NCI-H1105 treated with DMSO at 0.1 percent for 48 hours (cell line): ENCODE measurements at regions not wholly inside any gene's neighbourhood (a gene's known extent, or its start where the extent isn't known, plus 50 kb on each side); places are given as distances from the start of the nearest gene placed in this dataset.
"Not testable (repeated sequence)": the region's sequence is repeated elsewhere in the genome, so short reads cannot be mapped to it uniquely, and the experiment has no call there.

ENCODE experiments used
- DNase-seq: peaks from one replicate; lab custom pipeline; 2025; lab: John Stamatoyannopoulos, UW

GRCh38 chr1:191002768-191003167 lies 525.1 kb upstream of the BRINP3 start:
- DNase-seq = no peak

DNA sequence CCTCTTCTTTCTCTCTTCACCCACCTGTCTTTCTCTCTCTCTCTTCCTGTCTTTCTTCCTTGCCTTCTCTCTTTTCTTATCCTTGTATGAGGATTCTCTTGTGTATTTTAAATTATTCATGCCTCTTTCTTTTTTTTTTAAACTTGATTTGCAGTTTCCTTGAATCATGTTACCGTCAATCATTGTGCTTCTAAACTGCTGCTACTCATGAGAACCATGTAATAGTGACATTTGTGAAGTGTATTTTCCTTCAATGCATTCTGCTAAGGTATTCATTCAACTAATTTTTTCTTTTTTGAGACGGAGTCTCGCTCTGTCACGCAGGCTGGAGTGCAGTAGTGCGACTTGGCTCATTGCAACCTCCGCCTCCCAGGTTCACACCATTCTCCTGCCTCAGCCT lies 539.1 kb upstream of the BRINP3 start:
- DNase-seq = no peak

DNA sequence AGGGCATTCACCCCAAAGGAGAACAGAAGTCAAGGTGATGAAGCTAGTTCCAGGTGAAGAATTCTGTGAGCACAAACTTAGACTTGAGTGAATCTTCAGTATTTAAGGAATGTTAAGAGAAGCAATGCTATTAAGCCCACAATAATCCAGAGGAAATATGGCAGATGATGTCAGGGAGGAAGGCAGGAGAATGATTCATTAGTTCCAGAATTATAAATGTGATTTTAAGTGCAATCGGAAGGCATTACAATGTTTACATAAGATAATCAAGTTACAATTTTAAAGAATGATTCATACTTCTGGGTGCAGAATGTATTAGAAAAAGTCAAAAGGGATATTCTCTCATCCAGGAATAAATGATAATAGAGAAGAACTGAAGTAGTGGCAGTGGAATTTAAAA lies 545.2 kb upstream of the BRINP3 start:
- no peak for DNase-seq

- DNase-seq = no peak
These were observed 548.4 kb upstream of the BRINP3 start for GRCh38 chr1:191025896-191026642.

DNA sequence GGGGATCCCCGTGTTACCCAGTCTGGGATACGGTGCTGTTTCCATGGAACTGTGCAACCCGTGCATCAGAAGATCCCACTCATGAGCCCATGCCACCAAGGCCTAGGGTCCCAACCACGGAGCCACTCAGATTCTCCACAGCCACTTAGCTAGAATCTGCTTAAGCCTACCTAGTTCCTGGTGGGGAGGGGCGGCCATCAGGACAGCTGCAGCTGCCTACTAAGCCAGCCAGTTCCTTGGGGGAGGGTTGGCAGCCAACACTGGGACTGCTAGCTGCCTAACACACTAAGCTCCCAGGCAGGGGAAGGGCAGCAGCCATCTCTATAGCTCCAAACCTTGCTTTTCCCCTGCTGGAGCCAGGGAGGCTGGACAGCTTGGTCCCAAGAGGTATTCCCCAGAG lies 549.2 kb upstream of the BRINP3 start:
- DNase-seq = no peak

DNA sequence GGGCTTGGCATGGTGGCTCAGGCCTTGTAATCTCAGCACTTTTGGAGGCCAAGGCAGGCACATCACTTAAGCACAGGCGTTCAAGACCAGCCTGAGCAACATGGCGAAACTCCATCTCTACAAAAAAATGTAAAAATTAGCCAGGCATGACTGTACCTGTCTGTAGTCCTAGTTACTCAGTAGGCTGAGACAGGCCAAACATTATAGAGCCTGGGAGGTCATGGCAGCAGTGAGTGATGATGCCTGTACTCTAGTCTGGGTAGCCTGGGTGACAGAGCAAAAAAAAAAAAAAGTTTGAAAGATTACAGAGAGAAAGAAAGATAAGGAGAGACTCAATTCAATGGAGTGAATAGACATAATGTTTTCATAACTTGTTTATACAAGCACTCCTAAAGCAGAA lies 556.5 kb upstream of the BRINP3 start:
- DNase-seq = no peak

GRCh38 chr1:191043066-191043465 lies 565.4 kb upstream of the BRINP3 start:
- no peak for DNase-seq

- no peak for DNase-seq
These were observed 572.1 kb upstream of the BRINP3 start for GRCh38 chr1:191049781-191050180.

DNA sequence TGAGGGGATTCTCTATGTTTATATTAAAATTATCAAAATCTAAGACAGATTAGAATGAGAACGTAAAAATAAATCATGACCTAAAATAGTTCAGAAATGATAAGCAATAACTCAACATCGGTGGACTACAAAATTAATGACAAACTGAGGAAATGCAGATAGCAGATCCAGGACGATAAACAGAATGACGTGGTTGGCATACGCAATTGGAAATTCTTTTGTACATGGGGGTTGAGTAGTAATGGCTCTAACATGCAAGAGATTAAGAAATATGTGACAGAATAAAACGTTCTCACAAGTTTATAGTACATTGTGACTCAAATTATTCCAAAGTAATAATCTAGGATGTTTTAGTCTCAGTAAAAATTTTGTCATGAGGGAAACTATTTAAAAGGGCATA lies 575.2 kb upstream of the BRINP3 start:
- DNase-seq = no peak

DNA sequence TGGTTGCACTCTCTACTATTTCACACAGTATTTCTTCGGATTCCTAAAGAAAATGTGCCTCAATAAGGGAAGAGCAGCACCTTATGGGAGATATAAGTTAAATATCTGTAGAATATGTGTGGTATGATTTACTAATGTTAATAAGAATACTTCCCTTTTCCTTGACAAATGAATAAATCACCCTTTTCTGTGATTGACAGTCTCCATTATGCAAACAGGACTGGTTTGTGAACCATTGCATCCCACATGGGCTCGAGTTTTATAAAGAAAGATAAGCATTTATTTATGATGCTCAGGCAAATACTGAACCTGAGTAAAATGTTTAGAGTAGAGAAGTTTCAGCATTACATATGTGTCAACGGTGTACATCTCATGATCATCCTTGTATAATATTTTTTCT lies 587.7 kb upstream of the BRINP3 start:
- no peak for DNase-seq

GRCh38 chr1:191065771-191066170 lies 588.1 kb upstream of the BRINP3 start:
- DNase-seq = no peak

DNA sequence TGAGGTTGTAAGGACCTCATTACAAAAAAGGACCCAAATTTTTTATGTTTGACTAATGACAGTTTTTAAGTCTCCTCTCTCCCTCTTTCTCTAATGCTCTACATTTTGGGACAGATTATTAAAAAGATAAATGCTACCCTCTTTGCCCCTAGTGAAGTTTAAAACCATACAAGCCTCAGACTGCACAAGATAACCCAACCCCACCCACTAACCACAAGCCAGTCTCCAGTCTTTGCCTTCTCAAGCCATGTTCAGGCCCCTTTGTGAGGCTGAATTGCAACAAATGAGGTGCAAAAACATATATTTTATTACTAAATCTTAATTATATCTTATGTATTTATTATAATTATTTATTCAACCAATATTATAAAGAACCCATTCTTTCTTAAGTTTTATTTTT lies 597.2 kb upstream of the BRINP3 start:
- DNase-seq = no peak

DNA sequence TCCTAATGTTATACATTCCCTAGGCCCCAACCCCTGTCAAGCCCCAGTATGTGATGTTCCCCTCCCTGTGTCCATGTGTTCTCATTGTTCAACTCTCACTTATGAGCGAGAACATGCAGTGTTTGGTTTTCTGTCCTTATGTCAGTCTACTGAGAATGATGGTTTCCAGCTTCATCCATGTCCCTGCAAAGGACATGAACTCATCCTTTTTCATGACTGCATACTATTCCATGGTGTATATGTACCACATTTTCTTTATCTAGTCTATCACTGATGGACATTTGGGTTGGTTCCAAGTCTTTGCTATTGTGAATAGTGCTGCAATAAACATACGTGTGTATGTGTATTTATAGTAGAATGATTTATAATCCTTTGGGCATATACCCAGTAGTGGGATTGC lies 605.4 kb upstream of the BRINP3 start:
- DNase-seq = not testable (repeated sequence)

DNA sequence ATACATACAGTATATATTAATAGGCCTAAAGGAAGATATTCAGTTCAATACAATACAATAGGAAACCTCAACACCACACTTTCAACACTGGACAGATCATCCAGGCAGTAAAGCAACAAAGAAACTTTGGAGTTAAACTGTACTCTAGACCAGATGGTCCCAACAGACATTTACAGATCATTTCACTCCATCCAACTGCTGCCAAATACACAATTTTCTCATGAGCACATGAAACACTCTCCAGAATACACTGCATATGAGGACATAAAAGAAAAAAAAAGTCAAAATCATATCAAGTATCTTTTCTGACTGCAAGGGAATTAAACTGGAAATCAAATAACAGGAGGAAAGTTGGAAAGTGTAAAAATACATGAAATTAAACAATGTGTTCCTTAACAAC lies 607.5 kb upstream of the BRINP3 start:
- no peak for DNase-seq

GRCh38 chr1:191086910-191087309 lies 609.2 kb upstream of the BRINP3 start:
- DNase-seq = no peak

DNA sequence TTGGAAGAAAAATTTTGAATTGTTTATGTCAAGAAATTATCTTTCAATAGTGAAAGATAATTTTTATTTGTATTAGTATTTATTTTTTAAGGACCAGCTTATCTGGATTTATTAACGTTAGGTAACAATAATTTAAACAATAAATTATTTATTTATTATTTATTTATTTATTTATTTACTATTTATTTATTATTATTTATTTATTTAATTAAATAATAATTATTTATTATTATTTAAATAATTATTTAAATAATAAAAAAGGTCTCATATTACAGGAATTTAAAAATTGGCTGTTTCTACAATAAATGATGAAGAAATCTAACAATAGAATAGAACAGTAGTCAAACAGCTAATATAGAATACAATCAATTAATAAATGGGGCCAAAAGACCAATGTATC lies 618.7 kb upstream of the BRINP3 start:
- DNase-seq = no peak

DNA sequence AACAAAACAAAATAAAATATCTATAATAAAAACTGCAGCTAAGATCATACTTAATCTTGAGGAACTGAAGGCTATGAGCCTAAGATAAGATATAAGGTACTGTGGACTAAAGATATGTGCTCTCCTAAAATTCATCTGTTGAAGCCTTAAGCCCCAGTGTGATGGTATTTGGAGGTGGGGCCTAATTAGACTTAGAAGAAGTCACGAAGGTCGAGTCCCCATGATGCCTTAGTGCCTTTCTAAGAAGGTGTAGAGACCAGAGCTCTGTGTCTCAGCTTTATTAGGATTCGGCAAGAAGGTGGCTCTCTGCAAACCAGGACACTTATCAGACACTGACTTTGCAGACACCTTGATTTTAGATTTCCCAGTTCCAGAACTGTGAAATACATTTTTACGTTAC lies 622.0 kb upstream of the BRINP3 start:
- DNase-seq = no peak

GRCh38 chr1:191101960-191102359 lies 624.3 kb upstream of the BRINP3 start:
- no peak for DNase-seq

DNA sequence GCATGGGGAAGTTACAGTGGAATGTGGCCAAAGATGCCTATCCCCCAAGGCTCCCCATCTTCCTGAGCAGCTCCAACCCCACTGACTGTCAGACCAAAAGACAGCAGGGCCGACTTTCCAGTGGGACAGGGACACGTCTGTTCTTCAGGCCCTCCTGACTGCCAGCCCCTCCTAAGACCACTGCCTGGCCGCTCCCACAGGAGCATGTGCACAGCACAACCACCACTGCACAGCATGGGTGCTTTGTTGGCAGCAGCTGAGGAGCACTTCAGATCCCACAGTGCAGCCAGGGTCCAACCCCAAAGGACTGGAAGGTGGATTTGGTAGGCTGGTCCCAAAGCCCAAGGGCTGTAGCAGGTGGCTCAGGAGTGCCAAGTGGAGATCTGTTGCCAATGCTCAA lies 648.3 kb upstream of the BRINP3 start:
- no peak for DNase-seq

GRCh38 chr1:191134796-191135195 lies 657.1 kb upstream of the BRINP3 start:
- no peak for DNase-seq

DNA sequence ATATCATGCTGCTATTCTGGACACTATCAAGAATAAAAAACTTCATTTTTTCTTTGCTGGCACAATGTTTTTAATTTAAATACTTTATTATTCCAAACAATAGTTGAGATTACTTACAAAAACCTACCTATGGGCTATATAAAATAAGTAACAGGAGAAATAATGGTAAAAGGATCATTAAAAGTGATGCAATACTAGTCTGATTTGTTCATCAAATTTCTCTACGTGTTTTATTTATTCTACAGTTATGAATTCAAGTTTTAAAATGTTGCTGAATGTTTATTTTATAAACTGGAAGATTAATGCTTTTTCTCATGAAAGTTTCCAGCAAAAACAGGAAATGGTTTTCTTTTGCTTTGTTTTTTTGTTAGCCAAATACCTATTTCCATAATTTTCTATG lies 662.4 kb upstream of the BRINP3 start:
- no peak for DNase-seq

- DNase-seq = no peak
These were observed 665.1 kb upstream of the BRINP3 start for GRCh38 chr1:191142748-191143147.

GRCh38 chr1:191145834-191146233 lies 668.2 kb upstream of the BRINP3 start:
- DNase-seq = no peak

DNA sequence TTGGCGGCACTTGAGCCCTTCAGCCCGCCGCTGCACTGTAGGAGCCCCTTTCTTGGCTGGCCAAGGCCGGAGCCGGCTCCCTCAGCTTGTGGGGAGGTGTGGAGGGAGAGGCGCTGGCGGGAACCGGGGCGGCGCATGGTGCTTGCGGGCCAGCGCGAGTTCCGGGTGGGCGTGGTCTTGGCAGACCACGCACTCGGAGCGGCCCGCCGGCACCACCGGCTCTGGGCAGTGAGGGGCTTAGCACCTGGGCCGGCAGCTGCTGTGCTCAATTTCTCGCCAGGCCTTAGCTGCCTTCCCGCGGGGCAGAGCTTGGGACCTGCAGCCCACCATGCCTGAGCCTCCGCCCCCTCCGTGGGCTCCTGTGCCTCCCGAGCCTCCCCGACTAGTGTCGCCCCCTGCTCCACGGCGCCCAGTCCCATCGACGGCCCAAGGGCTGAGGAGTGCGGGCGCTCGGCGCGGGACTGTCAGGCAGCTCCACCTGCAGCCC lies 673.7 kb upstream of the BRINP3 start:
- DNase-seq = no peak
